MCF 10A (cell line): ENCODE measurements at regions not wholly inside any gene's neighbourhood (a gene's known extent, or its start where the extent isn't known, plus 50 kb on each side); places are given as distances from the start of the nearest gene placed in this dataset.

ENCODE experiments used
- BruUV-seq: library from RNA; stranded (reverse); fragments of 400-500 nt; replicated peaks from 2 replicates; lab custom pipeline; 2021; lab: Mats Ljungman, UMichigan
- CTCF ChIA-PET: fragments of 300-600 bp; sonication (Branson Sonifier 250); formaldehyde crosslinking; extraction: SDS; loops from one replicate; lab custom pipeline; 2021; ENCODE audit warnings: antibody characterized with exemption, inconsistent platforms; lab: Yijun Ruan, JAX
- POLR2A ChIA-PET: fragments of 300-600, 350-650 bp; sonication (Branson Sonifier 250); formaldehyde crosslinking; extraction: SDS; loops from one replicate; lab custom pipeline; 2020; ENCODE audit warnings: antibody characterized with exemption, inconsistent platforms; lab: Yijun Ruan, JAX
- DNase-seq: peaks from one replicate; pipeline ENCODE4 v3.0.0-alpha.2; 2018; ENCODE audit not compliant: unreplicated experiment
- H3K27ac Mint-ChIP-seq: one replicate; pipeline ENCODE4 v1.8.0; 2022; ENCODE audit warnings: mild to moderate bottlenecking, low read depth, mixed read lengths; ENCODE audit not compliant: unreplicated experiment
- H3K27me3 Mint-ChIP-seq: one replicate; pipeline ENCODE4 v1.8.0; 2022; ENCODE audit warnings: mixed read lengths; ENCODE audit not compliant: insufficient read depth, unreplicated experiment
- H3K36me3 Mint-ChIP-seq: one replicate; pipeline ENCODE4 v1.8.0; 2022; ENCODE audit warnings: mild to moderate bottlenecking, moderate library complexity, mixed read lengths; ENCODE audit not compliant: insufficient read depth, unreplicated experiment
- H3K4me1 Mint-ChIP-seq: one replicate; pipeline ENCODE4 v1.8.0; 2022; ENCODE audit warnings: mixed read lengths; ENCODE audit not compliant: insufficient read depth, unreplicated experiment
- H3K4me3 Mint-ChIP-seq: one replicate; pipeline ENCODE4 v1.8.0; 2022; ENCODE audit warnings: mild to moderate bottlenecking, moderate library complexity, mixed read lengths; ENCODE audit not compliant: unreplicated experiment
- H3K9me3 Mint-ChIP-seq: one replicate; pipeline ENCODE4 v1.8.0; 2022; ENCODE audit warnings: mixed read lengths; ENCODE audit not compliant: unreplicated experiment
- CTCF ChIP-seq: fragments of 200-600 bp; IDR thresholded peaks from one replicate; pipeline ENCODE4 v1.8.0; 2022; ENCODE audit warnings: antibody characterized with exemption, mild to moderate bottlenecking; ENCODE audit not compliant: unreplicated experiment
- intact Hi-C: fragments of 100-400 bp; cut with micrococcal nuclease; formaldehyde crosslinking; loops from 2 replicates; pipeline ENCODE4 v1.14.1; 2022

DNA sequence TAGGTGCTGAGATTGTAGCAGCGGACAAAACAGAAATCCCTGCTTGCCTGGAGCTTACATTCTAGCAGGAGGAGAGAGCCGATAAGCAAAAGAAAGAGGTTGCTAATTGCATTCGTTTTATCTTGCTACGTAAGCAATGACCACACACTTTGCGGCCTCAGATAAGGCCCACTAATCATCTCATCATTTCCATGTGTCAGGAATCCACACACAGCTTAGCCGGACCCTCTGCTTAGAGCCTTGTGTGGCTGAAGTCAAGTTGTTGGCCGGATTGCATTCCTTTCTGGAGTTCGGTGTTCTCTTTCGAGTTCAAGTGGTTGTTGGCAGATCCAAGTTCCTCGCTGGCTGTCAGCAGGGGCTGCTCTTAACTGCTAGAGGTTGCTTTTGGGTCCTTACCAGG lies 101.6 kb downstream of the CHST1 start:
- no peaks in the 10 kb centered on the region for H3K9me3 Mint-ChIP-seq
- H3K4me3 Mint-ChIP-seq, result no peak overlapping the region
- ChIA-PET POLR2A (no interaction called here), CTCF (interaction anchor here (0.8 kb wide), 1 partner anchor 93 kb away, joined by 4 read pairs; no protein-coding TSS in a partner anchor)
- intact Hi-C loops, result no loop called here
- BruUV-seq, result no TSS peak
- no peak for TF ChIP-seq CTCF
- H3K4me1 Mint-ChIP-seq, result peaks cover 6% of the 10 kb centered on the region
- no peak for DNase-seq
- no peaks in the 10 kb centered on the region for H3K36me3 Mint-ChIP-seq
- no peaks in the 10 kb centered on the region for H3K27me3 Mint-ChIP-seq
- no peak overlapping the region for H3K27ac Mint-ChIP-seq

DNA sequence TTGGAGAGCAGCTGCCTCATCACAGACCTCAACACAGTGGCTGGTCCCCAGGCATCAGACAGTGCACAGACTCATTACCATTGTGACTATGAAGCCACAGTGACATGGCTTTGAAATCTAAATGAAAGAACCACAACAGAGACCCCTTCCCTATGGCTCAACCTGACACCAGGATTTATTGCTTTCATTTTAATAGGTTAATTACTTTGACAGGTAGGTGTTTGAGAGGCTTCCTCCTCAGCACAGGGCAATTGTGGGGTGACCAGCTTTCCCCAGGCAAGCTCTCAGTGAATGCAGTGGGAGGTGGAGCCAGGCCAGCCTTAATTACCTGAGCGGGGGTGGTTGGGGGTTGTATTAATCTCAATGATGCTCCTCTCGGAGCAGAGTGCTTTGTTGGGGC lies 102.3 kb downstream of the CHST1 start:
- no peak for TF ChIP-seq CTCF
- DNase-seq, result no peak
- Mint-ChIP-seq H3K36me3 (no peaks in the 10 kb centered on the region), H3K4me1 (peaks cover 6% of the 10 kb centered on the region), H3K4me3 (no peak overlapping the region), H3K9me3 (no peaks in the 10 kb centered on the region), H3K27me3 (no peaks in the 10 kb centered on the region), H3K27ac (no peak overlapping the region)
- no TSS peak for BruUV-seq
- POLR2A ChIA-PET, result no interaction called here
- intact Hi-C loops, result no loop called here
- CTCF ChIA-PET, result interaction anchor here (0.8 kb wide), 1 partner anchor 93 kb away, joined by 4 read pairs; no protein-coding TSS in a partner anchor

GRCh38 chr11:45560913-45561281 lies 104.5 kb downstream of the CHST1 start:
- no peak for DNase-seq
- intact Hi-C loops, result no loop called here
- POLR2A ChIA-PET, result interaction anchor here (0.6 kb wide), 1 partner anchor 70 kb away, joined by 3 read pairs; no protein-coding TSS in a partner anchor
- CTCF ChIA-PET, result interaction anchor here (2.0 kb wide), 1 partner anchor 211 kb away, joined by 4 read pairs; no protein-coding TSS in a partner anchor
- BruUV-seq, result no TSS peak
- TF ChIP-seq CTCF, result no peak
- Mint-ChIP-seq H3K9me3 (no peaks in the 10 kb centered on the region), H3K4me1 (peaks cover 22% of the 10 kb centered on the region), H3K4me3 (no peak overlapping the region), H3K27me3 (no peaks in the 10 kb centered on the region), H3K36me3 (peaks cover 5% of the 10 kb centered on the region), H3K27ac (no peak overlapping the region)

- Mint-ChIP-seq H3K36me3 (peaks cover 5% of the 10 kb centered on the region), H3K27ac (no peak overlapping the region), H3K4me1 (peaks cover 22% of the 10 kb centered on the region), H3K4me3 (no peak overlapping the region), H3K27me3 (no peaks in the 10 kb centered on the region), H3K9me3 (no peaks in the 10 kb centered on the region)
- no TSS peak for BruUV-seq
- CTCF ChIA-PET, result interaction anchor here (2.0 kb wide), 1 partner anchor 211 kb away, joined by 4 read pairs; no protein-coding TSS in a partner anchor
- intact Hi-C loops, result no loop called here
- POLR2A ChIA-PET, result interaction anchor here (0.6 kb wide), 1 partner anchor 71 kb away, joined by 3 read pairs; no protein-coding TSS in a partner anchor
- no peak for TF ChIP-seq CTCF
- DNase-seq, result no peak
Measured at GRCh38 chr11:45560155-45560912, 105.1 kb downstream of the CHST1 start.
